Left cardiac atrium (tissue), 4 donors: ENCODE measurements at regions not wholly inside any gene's neighbourhood (a gene's known extent, or its start where the extent isn't known, plus 50 kb on each side); places are given as distances from the start of the nearest gene placed in this dataset.

Source experiments
- ATAC-seq, 2 donors: fragments of 200-7000 bp; cut with Tn5 transposase; one replicate each; pipeline ENCODE4 v1.9.1; 2020; ENCODE audit warnings: mild to moderate bottlenecking in 2 of 2, moderate library complexity in 2 of 2
- DNase-seq: peaks from one replicate; pipeline ENCODE4 v3.0.0-alpha.2; 2020
- intact Hi-C, 2 donors: fragments of 100-400 bp; cut with DNase I; formaldehyde crosslinking; loops; one replicate each; pipeline versions ENCODE4 v1.14.1 to v1.15.1; 2022 to 2023
- donor health status: DM: no; HTN: yes; CAD: no.
- donor health status: DM: no; HTN: yes; CAD: no; lungs with severe emphysema.
- donor health status: DM: yes; HTN: yes; CAD: no.
- donor health status: Dilated cardiomyopathy.

DNA sequence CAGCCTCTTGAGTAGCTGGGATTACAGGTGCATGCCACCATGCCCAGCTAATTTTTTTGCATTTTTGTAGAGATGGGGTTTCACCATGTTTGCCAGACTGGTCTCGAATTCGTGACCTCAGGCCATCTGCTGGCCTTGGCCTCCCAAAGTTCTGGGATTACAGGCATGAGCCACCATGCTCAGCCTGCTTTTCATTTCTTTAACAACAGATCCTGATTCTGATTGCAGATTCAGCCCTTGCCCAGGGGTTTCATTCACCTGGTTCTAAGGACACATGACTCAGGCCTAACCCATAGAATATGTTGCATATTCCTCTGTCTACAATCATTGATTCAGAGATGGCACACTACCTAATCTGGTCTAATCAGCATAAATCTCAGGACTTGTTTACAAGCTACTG, 56.1 kb upstream of the CCDC112 start:
- ATAC-seq, result no peak
- DNase-seq, result no peak
- intact Hi-C loops, result no loop called here

DNA sequence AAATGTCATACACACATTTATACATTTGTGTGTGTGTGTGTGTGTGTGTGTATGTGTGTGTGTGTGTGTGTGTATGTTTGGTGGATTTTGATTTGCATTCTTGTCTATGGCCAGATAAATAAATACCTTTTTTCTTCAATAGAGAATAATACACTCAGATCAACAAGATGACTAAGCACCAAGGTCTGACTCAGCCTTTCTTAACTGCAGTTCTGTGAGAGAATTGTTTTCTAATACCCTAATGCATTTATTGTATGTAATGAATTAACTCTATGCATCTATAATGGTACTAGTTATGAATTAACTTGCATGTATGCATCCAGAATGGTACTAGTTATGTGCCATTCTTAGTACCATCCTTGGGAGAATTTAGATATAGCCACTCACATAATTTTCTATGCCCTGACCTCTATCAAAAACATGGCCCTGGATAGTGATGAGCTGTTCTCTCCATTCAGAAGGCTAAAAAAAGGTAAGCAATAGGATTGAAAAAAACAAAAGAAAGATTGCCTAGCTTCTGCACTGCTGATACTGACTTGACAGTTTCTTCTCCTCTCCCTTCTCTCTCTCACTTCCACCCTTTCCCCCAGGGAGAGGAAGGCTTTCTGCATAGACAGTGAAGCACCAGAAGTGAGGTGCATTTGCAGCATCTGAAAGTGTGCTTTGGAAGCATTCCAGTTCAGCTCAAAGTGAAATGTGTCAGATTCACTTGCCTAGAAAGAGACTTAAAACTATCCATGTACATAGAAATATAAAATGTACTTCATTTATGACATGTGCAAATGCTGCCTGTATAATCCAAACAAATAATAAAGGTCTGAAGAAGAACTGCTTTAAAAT, 55.1 kb upstream of the CCDC112 start:
- intact Hi-C loops, result no loop called here
- ATAC-seq, result no peak
- no peak for DNase-seq

DNA sequence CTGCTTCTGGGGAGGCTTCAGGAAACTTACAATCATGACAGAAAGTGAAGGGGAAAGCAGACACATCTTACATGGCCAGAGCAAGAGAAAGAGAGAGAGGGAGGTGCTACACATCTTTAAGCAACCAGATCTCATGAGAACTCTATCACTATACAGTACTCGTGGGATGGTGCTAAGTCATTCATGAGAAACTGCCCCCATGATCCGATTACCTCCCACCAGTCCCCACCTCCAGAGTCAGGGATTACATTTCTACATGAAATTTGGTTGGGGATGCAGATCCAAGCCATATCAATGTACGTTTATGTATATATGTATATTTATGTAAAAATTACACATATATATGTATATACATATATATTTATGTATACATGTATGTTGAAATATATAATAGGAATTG, 54.4 kb upstream of the CCDC112 start:
- intact Hi-C loops, result no loop called here

DNA sequence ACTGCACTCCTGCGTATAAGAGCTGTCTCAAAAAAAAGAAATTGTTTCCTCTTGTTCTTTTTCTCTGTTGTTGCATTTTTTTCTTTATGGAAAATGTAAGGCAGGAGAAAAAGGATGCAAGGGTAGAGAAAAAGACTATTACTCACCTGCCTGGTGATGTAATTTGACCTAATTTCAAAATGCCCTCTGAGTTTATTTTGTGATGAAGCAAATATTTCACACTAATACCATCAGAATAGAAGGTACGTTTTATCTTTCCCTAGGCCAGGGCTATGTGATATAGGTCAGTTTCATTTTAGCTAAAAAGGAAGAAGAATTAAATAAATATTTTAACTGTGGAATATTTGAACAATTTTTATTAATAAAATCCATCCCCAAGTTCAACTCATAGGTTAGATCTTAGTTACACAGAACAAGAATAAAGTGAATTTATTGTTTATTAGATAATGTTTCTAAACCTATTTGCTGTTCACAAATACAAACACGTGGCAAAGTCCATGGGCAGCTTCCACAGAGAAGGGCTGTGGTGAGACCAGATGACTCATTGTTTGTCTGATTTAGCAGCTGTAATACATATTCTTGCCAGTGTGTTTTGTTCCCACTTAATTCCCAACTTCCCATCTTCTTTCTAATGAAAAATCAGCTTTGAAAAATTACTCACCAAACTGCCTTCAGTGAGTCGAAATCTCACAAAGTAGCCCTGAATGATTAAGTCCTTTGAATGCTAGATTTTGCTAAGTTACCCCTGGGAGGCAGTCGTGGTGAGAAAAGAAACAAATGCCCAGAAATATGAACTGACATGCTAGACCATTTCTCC, 52.8 kb upstream of the CCDC112 start:
- ATAC-seq (peak in 1 of 2 donors; percentile 95), DNase-seq (peak; percentile 28)
- intact Hi-C loops, result no loop called here

More for the DNA sequence above, 54.4 kb upstream of the CCDC112 start:
- DNase-seq, result no peak
- no peak for ATAC-seq

DNA sequence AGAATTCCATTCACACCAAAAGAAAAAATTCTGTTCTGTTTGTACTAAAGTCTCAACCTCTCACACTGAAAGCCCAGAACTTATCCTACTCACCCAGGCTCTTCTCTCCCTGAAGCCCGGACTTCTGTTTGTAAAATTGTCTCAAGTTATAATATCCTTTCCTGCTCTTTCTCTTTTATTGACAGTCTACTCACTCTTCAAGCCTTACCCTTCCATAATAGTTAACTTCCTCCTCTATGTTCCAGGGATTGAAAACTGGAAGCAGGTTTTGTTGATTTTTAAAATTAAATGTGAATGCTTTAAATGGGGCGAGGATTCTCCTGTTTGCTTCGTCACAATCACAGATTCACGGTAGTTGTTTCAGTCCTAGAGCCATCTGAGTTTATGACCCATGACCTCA, 51.7 kb upstream of the CCDC112 start:
- no peak for DNase-seq
- intact Hi-C loops, result no loop called here

More for the DNA sequence above, 51.7 kb upstream of the CCDC112 start:
- ATAC-seq, result no peak
